ENCODE measurements at regions not wholly inside any gene's neighbourhood (a gene's known extent, or its start where the extent isn't known, plus 50 kb on each side); places are given as distances from the start of the nearest gene placed in this dataset.

GRCh38 chr1:13918862-13919261 lies 218.9 kb downstream of the PRDM2 start:
- no peak for TF ChIP-seq ZFP36 (IDR thresholded peaks at IDR 0.05; ENCODE audit: borderline replicate concordance, partially characterized antibody)
- TF ChIP-seq BCL3 (IDR thresholded peaks at IDR 0.05), result no peak
- TF ChIP-seq MAFK (IDR thresholded peaks at IDR 0.05; ENCODE audit: partially characterized antibody), result no peak
- TF ChIP-seq RARB (CRISPR knock-in tag; IDR thresholded peaks at IDR 0.05), result no peak
- no peak for TF ChIP-seq E2F6 (IDR thresholded peaks at IDR 0.05; ENCODE audit: borderline replicate concordance, low read depth)
- TF ChIP-seq CBX8 (IDR thresholded peaks at IDR 0.05), result no peak
- TF ChIP-seq SREBF2 (IDR thresholded peaks at IDR 0.05), result no peak
- no peak for TF ChIP-seq FOSL2 (IDR thresholded peaks at IDR 0.05)
- no peak for TF ChIP-seq FOSL2 (CRISPR knock-in tag; IDR thresholded peaks at IDR 0.05)
- TF ChIP-seq MAX (IDR thresholded peaks at IDR 0.05), result no peak
- TF ChIP-seq FOXS1 (CRISPR knock-in tag; IDR thresholded peaks at IDR 0.05), result no peak
- no peak for TF ChIP-seq TFCP2L1 (CRISPR knock-in tag; IDR thresholded peaks at IDR 0.05)
- no peak for TF ChIP-seq ZSCAN20 (CRISPR knock-in tag; IDR thresholded peaks at IDR 0.05)
- no peak for TF ChIP-seq BHLHE40 (IDR thresholded peaks at IDR 0.05; ENCODE audit: low read depth, low read length)
- no peak for TF ChIP-seq PBX3 (IDR thresholded peaks at IDR 0.05)
- no peak for TF ChIP-seq MAZ (IDR thresholded peaks at IDR 0.05; ENCODE audit: borderline replicate concordance, low read depth, low read length)
- TF ChIP-seq CHD2 (IDR thresholded peaks at IDR 0.05; ENCODE audit: low read length, partially characterized antibody), result no peak
- WGBS (ENCODE audit: missing lambda C conversion rate), result 9% methylated on average over 1 of the region's 1 CpG
- no peak for FAIRE-seq
- Histone ChIP-seq H3K27ac (no peak overlapping the region), H3K4me2 (no peak overlapping the region), H3K4me1 (no peaks in the 10 kb centered on the region), H3K4me3 (no peak overlapping the region), H3K9me3 (no peaks in the 10 kb centered on the region)
- DNase-seq (ENCODE audit: low read depth in 1 of 2, low spot score in 1 of 2), result no peak
- ChIA-PET CTCF (no interaction called here), POLR2A (no interaction called here)
- ATAC-seq, result no peak

GRCh38 chr1:13921190-13921589 lies 221.2 kb downstream of the PRDM2 start:
- no peak for TF ChIP-seq SMC3 (IDR thresholded peaks at IDR 0.05)
- TF ChIP-seq CEBPB (IDR thresholded peaks at IDR 0.05), result no peak
- TF ChIP-seq ZNF302 (CRISPR knock-in tag; IDR thresholded peaks at IDR 0.05), result no peak
- no peak for TF ChIP-seq BCL3 (IDR thresholded peaks at IDR 0.05)
- TF ChIP-seq JUNB (IDR thresholded peaks at IDR 0.05), result no peak
- no peak for TF ChIP-seq FOSL2 (IDR thresholded peaks at IDR 0.05)
- no peak for TF ChIP-seq FOSL2 (CRISPR knock-in tag; IDR thresholded peaks at IDR 0.05)
- no peak for TF ChIP-seq PHF8 (IDR thresholded peaks at IDR 0.05; ENCODE audit: borderline replicate concordance, low read depth)
- no peak for TF ChIP-seq HMGXB4 (CRISPR knock-in tag; IDR thresholded peaks at IDR 0.05; ENCODE audit: borderline replicate concordance)
- TF ChIP-seq HEYL (CRISPR knock-in tag; IDR thresholded peaks at IDR 0.05), result no peak
- no peak for TF ChIP-seq RFX5 (IDR thresholded peaks at IDR 0.05)
- no peak for TF ChIP-seq ELK1 (IDR thresholded peaks at IDR 0.05; ENCODE audit: low read depth, low read length)
- no peak for TF ChIP-seq ZSCAN20 (CRISPR knock-in tag; IDR thresholded peaks at IDR 0.05)
- no peak for TF ChIP-seq POLR2AphosphoS2 (conservative IDR thresholded peaks at IDR 0.05; ENCODE audit: low read length)
- no peak for TF ChIP-seq CHD2 (IDR thresholded peaks at IDR 0.05; ENCODE audit: low read length, partially characterized antibody)
- TF ChIP-seq RNF2 (IDR thresholded peaks at IDR 0.05; ENCODE audit: borderline replicate concordance, low read depth), result no peak

More at GRCh38 chr1:13921190-13921589, 221.2 kb downstream of the PRDM2 start:
- no peak for ATAC-seq
- DNase-seq (ENCODE audit: low read depth in 1 of 2, low spot score in 1 of 2), result no peak
- H3K4me3 ChIP-seq, result no peak overlapping the region
- POLR2A ChIA-PET, result no interaction called here
- H3K9me3 ChIP-seq, result no peaks in the 10 kb centered on the region
- H3K4me1 ChIP-seq, result no peaks in the 10 kb centered on the region
- no peak for FAIRE-seq
- WGBS (ENCODE audit: missing lambda C conversion rate), result 3% methylated on average over 1 of the region's 1 CpG
- no peak overlapping the region for H3K4me2 ChIP-seq
- CTCF ChIA-PET, result no interaction called here
- no peak overlapping the region for H3K27ac ChIP-seq
